Prostate gland (tissue), 2 donors: ENCODE measurements at regions not wholly inside any gene's neighbourhood (a gene's known extent, or its start where the extent isn't known, plus 50 kb on each side); places are given as distances from the start of the nearest gene placed in this dataset.

ENCODE experiments used
- POLR2A ChIP-seq: fragments of 450-650 bp; IDR thresholded peaks from one replicate; pipeline ENCODE4 v1.6.1; 2016; ENCODE audit warnings: antibody characterized with exemption, mild to moderate bottlenecking
- POLR2AphosphoS5 ChIP-seq: sonication (generic); formaldehyde crosslinking; IDR thresholded peaks from one replicate; pipeline ENCODE4 v1.6.1; 2017; ENCODE audit warnings: antibody characterized with exemption
- TF ChIP-seq, protein P1 (sequence below), 4 experiments: fragments of 200-600 bp in 2 of 4; fragments of 450-650 bp in 2 of 4; sonication (generic) in 2 of 4; IDR thresholded peaks; 1 replicate in 3 of 4; 2 replicates in 1 of 4; pipeline ENCODE4 v1.5.1; 2016 to 2019; ENCODE audit warnings: antibody characterized with exemption in 4 of 4, mild to moderate bottlenecking in 2 of 4, moderate library complexity in 2 of 4

DNA sequence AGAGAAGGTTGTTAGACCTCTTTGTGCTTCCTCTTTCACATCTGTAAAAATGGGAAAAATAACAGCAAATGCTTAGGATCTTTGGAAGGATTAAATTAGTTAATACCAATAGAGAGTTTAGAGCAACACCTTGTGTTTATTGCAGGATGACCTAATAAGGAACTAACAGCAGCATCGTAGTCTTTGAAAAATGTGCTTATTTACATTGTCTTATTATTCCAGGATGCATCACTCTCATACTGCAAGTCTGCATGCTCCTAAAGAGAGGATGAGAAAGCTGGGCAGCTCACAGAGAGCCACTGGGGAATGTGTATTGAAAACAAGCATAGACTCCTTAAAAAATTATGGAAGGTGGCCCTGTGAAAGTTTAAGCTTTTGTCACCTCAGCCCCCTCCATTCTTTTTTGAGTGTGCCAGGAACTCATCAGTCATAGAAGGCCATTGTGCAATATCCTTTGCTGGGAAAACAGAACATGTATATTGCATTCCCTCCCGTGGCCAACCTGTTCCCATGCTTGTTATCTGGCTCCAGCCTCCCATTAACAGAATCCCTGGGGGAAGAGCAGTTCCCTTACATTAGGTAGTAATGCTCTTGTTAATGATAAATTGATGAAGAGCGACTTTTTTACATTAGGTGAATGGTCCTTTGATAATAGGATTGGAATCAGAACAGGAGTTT, 180.7 kb downstream of the ZNF326 start:
- TF ChIP-seq, protein P1, sequence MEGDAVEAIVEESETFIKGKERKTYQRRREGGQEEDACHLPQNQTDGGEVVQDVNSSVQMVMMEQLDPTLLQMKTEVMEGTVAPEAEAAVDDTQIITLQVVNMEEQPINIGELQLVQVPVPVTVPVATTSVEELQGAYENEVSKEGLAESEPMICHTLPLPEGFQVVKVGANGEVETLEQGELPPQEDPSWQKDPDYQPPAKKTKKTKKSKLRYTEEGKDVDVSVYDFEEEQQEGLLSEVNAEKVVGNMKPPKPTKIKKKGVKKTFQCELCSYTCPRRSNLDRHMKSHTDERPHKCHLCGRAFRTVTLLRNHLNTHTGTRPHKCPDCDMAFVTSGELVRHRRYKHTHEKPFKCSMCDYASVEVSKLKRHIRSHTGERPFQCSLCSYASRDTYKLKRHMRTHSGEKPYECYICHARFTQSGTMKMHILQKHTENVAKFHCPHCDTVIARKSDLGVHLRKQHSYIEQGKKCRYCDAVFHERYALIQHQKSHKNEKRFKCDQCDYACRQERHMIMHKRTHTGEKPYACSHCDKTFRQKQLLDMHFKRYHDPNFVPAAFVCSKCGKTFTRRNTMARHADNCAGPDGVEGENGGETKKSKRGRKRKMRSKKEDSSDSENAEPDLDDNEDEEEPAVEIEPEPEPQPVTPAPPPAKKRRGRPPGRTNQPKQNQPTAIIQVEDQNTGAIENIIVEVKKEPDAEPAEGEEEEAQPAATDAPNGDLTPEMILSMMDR (IDR thresholded peaks at IDR 0.05), result no peak
- TF ChIP-seq POLR2A (no peak), POLR2AphosphoS5 (no peak)
